ENCODE measurements at regions not wholly inside any gene's neighbourhood (a gene's known extent, or its start where the extent isn't known, plus 50 kb on each side); places are given as distances from the start of the nearest gene placed in this dataset.

DNA sequence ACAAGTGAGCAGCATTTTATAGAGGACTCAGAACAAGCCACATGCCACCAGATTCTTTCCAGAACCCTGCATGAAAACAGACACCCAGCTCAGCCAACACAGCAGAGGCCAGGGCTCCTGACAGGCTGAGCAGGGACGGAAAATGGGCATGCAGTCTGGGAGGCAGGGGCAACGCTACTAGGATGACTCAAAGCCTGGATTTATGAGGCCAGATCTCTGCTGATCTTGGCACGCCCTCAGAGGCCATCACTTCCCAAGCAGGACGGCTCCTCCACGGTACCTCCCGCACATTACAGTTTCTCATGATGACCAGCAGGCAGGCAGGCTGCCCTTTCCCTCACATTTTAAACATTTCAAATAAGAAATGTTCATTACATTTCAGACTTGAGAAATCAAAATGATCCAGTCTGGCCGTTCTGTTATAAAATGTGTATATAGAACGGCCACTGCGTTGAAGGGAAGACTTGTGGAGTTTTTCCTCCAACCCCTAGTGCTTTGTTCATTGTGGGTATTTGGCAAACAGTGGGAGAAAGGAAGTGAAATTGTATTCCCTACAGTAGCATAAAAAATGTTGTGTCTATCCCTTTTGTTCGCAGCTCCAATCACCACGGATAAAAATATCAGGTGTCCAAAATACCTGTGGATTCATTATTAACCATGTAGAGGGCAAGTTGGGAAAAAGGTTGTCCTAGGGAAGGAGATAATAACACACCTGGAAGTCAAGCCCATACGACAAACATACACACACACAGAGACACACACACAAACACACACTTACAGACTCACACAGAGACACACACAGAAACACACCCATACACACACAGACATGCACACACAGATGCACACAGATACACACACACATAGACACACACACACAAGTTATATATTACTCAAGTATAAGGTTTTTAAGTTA lies 64.8 kb upstream of the ADAMTS18 start (continued):
- no peak for TF ChIP-seq KDM5A (IDR thresholded peaks at IDR 0.05)
- no peak for TF ChIP-seq RAD21 (conservative IDR thresholded peaks at IDR 0.05 in 1 of 2, IDR thresholded peaks at IDR 0.05 in 1 of 2)

DNA sequence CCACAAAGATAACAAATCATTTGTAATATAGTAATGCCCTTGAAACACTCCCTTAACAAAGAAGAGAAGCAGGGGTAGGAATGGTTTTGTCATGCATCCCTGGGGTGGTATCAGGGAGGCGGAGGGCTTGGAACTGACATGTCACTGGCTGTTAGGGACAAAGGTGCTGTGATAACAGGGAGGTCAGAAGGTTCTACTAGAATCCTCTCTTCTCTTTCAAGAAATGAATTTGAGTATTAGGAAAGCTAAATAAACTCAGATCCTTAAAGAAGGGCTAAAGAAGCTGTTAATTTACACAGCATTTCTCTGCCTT lies 65.4 kb upstream of the ADAMTS18 start:
- no peak for FAIRE-seq

DNA sequence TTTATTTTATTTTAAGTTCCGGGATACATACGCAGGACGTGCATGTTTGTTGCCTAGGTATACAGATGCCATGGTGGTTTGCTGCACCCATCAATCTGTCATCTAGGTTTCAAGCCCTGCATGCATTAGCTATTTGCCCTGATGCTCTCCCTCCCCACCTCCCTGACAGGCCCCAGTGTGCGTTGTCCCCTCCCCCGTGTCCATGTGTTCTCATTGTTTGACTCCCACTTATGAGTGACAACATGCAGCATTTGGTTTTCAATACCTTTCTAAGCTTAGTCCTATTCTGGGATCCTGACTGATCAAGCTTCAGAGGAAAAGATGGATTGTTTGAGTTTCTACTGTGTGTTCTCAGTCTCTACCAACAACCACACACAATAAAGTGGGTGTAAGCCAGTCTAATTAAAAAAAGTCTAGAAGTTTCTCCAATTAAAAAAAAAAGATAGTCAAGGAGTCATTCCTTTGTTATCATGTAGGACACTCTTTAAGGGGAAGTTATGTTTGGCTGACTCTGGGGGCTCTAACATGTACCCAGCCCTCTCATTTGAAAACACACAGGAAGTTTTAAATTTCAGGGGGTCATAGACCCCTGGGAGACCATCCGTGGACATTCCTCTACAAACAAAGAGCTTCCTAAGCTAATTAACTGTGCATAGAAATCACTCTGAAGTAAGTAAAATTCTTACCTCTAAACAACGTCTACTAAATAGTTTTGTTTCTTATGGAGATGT lies 66.3 kb upstream of the ADAMTS18 start:
- FAIRE-seq, result no peak
- Histone ChIP-seq H3K4me1 (0 out of 3 replicates have a peak, but pooled peaks cover 4% of the 10 kb centered on the region), H3K9me3 (no peaks in the 10 kb centered on the region), H3K4me3 (no peak overlapping the region), H3K27ac (no peak overlapping the region), H3K4me2 (no peak overlapping the region)
- DNase-seq (ENCODE audit: low read depth in 1 of 2, low spot score in 1 of 2), result no peak
- 50% methylated on average over 7 of the region's 7 CpGs for WGBS (ENCODE audit: missing lambda C conversion rate)
- POLR2A ChIA-PET, result no interaction called here
- no peak for TF ChIP-seq ZC3H11A (IDR thresholded peaks at IDR 0.05)
- CTCF ChIA-PET, result interaction anchor here (0.6 to 1.1 kb wide), 4 partner anchors 83 to 468 kb away, joined by 3 read pairs; no protein-coding TSS in a partner anchor
- ATAC-seq, result no peak

More for the DNA sequence above, 65.4 kb upstream of the ADAMTS18 start:
- ChIA-PET POLR2A (no interaction called here), CTCF (interaction anchor here (0.9 kb wide), 1 partner anchor 264 kb away, joined by 3 read pairs; no protein-coding TSS in a partner anchor)
- H3K4me2 ChIP-seq, result no peak overlapping the region
- ATAC-seq (no peak), DNase-seq (ENCODE audit: low read depth in 1 of 2, low spot score in 1 of 2) (no peak)
- no peak overlapping the region for H3K27ac ChIP-seq
- H3K9me3 ChIP-seq, result no peaks in the 10 kb centered on the region
- 0 out of 3 replicates have a peak, but pooled peaks cover 4% of the 10 kb centered on the region for H3K4me1 ChIP-seq
- WGBS (ENCODE audit: missing lambda C conversion rate), result 76% methylated on average over 1 of the region's 1 CpG
- H3K4me3 ChIP-seq, result no peak overlapping the region
- TF ChIP-seq FOSB (CRISPR knock-in tag; IDR thresholded peaks at IDR 0.05) (no peak), FOXS1 (CRISPR knock-in tag; IDR thresholded peaks at IDR 0.05) (no peak), MAFK (IDR thresholded peaks at IDR 0.05; ENCODE audit: partially characterized antibody) (no peak), JUNB (IDR thresholded peaks at IDR 0.05) (no peak), SREBF2 (IDR thresholded peaks at IDR 0.05) (no peak), ZNF302 (CRISPR knock-in tag; IDR thresholded peaks at IDR 0.05) (no peak), NPAS2 (CRISPR knock-in tag; IDR thresholded peaks at IDR 0.05; ENCODE audit: borderline replicate concordance) (no peak), HDAC2 (IDR thresholded peaks at IDR 0.05) (no peak), RFX5 (IDR thresholded peaks at IDR 0.05) (no peak), GATA3 (IDR thresholded peaks at IDR 0.05; ENCODE audit: borderline replicate concordance) (no peak), EHF (CRISPR knock-in tag; IDR thresholded peaks at IDR 0.05) (no peak), HOXB13 (CRISPR knock-in tag; IDR thresholded peaks at IDR 0.05; ENCODE audit: low read depth) (no peak)
- TF ChIP-seq, protein P1, sequence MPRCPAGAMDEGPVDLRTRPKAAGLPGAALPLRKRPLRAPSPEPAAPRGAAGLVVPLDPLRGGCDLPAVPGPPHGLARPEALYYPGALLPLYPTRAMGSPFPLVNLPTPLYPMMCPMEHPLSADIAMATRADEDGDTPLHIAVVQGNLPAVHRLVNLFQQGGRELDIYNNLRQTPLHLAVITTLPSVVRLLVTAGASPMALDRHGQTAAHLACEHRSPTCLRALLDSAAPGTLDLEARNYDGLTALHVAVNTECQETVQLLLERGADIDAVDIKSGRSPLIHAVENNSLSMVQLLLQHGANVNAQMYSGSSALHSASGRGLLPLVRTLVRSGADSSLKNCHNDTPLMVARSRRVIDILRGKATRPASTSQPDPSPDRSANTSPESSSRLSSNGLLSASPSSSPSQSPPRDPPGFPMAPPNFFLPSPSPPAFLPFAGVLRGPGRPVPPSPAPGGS (IDR thresholded peaks at IDR 0.05), result no peak
- TF ChIP-seq, protein P2, sequence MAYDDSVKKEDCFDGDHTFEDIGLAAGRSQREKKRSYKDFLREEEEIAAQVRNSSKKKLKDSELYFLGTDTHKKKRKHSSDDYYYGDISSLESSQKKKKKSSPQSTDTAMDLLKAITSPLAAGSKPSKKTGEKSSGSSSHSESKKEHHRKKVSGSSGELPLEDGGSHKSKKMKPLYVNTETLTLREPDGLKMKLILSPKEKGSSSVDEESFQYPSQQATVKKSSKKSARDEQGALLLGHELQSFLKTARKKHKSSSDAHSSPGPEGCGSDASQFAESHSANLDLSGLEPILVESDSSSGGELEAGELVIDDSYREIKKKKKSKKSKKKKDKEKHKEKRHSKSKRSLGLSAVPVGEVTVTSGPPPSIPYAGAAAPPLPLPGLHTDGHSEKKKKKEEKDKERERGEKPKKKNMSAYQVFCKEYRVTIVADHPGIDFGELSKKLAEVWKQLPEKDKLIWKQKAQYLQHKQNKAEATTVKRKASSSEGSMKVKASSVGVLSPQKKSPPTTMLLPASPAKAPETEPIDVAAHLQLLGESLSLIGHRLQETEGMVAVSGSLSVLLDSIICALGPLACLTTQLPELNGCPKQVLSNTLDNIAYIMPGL (CRISPR knock-in tag; IDR thresholded peaks at IDR 0.05; ENCODE audit: borderline replicate concordance), result no peak

DNA sequence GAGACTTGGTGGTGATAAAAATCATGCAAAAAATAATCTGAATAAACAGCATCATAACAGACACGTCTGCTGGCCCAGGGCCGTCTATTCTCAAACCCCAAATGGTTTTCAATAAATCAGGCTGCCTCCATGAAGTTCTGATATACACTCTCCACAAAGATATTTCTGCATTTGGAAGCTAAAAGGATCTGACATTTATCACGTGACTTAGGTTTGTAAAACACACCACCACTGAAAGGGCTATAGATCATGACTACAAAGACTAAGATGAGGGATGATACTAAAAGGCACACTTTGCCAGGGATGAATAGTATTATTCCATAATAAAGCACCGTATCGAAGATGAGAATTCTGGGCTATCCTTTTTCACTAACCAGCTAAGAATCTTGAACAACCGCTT lies 67.6 kb upstream of the ADAMTS18 start:
- DNase-seq (ENCODE audit: low read depth in 1 of 2, low spot score in 1 of 2), result no peak
- H3K4me3 ChIP-seq, result no peak overlapping the region
- no peak overlapping the region for H3K27ac ChIP-seq
- 55% methylated on average over 6 of the region's 6 CpGs for WGBS (ENCODE audit: missing lambda C conversion rate)
- H3K4me2 ChIP-seq, result no peak overlapping the region
- no peaks in the 10 kb centered on the region for H3K9me3 ChIP-seq
- 0 out of 3 replicates have a peak, but pooled peaks cover 4% of the 10 kb centered on the region for H3K4me1 ChIP-seq
- ATAC-seq, result no peak
- CTCF ChIA-PET, result interaction anchor here (1.3 kb wide), 1 partner anchor 76 kb away, joined by 4 read pairs; no protein-coding TSS in a partner anchor
- FAIRE-seq, result no peak
- POLR2A ChIA-PET, result no interaction called here
- TF ChIP-seq, protein P3, sequence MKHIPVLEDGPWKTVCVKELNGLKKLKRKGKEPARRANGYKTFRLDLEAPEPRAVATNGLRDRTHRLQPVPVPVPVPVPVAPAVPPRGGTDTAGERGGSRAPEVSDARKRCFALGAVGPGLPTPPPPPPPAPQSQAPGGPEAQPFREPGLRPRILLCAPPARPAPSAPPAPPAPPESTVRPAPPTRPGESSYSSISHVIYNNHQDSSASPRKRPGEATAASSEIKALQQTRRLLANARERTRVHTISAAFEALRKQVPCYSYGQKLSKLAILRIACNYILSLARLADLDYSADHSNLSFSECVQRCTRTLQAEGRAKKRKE (CRISPR knock-in tag; IDR thresholded peaks at IDR 0.05; ENCODE audit: low read depth), result no peak
- no peak for TF ChIP-seq HOXB13 (CRISPR knock-in tag; IDR thresholded peaks at IDR 0.05; ENCODE audit: low read depth)
- TF ChIP-seq, protein P1 (IDR thresholded peaks at IDR 0.05), result no peak
- TF ChIP-seq RAD21 (conservative IDR thresholded peaks at IDR 0.05 in 1 of 2, IDR thresholded peaks at IDR 0.05 in 1 of 2), result no peak
- no peak for TF ChIP-seq HEYL (CRISPR knock-in tag; IDR thresholded peaks at IDR 0.05)
- TF ChIP-seq NPAS2 (CRISPR knock-in tag; IDR thresholded peaks at IDR 0.05; ENCODE audit: borderline replicate concordance), result no peak
- no peak for TF ChIP-seq CBX2 (IDR thresholded peaks at IDR 0.05; ENCODE audit: borderline replicate concordance, low read depth)
- TF ChIP-seq, protein P4, sequence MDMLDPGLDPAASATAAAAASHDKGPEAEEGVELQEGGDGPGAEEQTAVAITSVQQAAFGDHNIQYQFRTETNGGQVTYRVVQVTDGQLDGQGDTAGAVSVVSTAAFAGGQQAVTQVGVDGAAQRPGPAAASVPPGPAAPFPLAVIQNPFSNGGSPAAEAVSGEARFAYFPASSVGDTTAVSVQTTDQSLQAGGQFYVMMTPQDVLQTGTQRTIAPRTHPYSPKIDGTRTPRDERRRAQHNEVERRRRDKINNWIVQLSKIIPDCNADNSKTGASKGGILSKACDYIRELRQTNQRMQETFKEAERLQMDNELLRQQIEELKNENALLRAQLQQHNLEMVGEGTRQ (IDR thresholded peaks at IDR 0.05), result no peak
- TF ChIP-seq HDAC2 (IDR thresholded peaks at IDR 0.05), result no peak
- no peak for TF ChIP-seq EHF (CRISPR knock-in tag; IDR thresholded peaks at IDR 0.05)
- no peak for TF ChIP-seq POLR2A (IDR thresholded peaks at IDR 0.05; ENCODE audit: low read length)
- no peak for TF ChIP-seq ZFP36 (IDR thresholded peaks at IDR 0.05; ENCODE audit: borderline replicate concordance, partially characterized antibody)
- TF ChIP-seq GATA3 (IDR thresholded peaks at IDR 0.05; ENCODE audit: borderline replicate concordance), result no peak
- TF ChIP-seq JUNB (IDR thresholded peaks at IDR 0.05), result no peak
- no peak for TF ChIP-seq CBX8 (IDR thresholded peaks at IDR 0.05)
